SK-N-MC (cell line): ENCODE measurements at regions not wholly inside any gene's neighbourhood (a gene's known extent, or its start where the extent isn't known, plus 50 kb on each side); places are given as distances from the start of the nearest gene placed in this dataset.

ENCODE experiments used
- EZH2 ChIP-seq: fragments of 200-600 bp; sonication (generic); IDR thresholded peaks from one replicate; pipeline ENCODE4 v1.6.1; 2017; ENCODE audit warnings: antibody characterized with exemption
- FOXP2 ChIP-seq: optimal IDR thresholded peaks from 2 replicates; pipeline ENCODE3; 2011; ENCODE audit warnings: mild to moderate bottlenecking, moderate library complexity; ENCODE audit not compliant: insufficient read depth; ENCODE audit errors: extremely low read length, control extremely low read depth
- POLR2AphosphoS5 ChIP-seq: IDR thresholded peaks from 2 replicates; pipeline ENCODE4 v1.6.1; 2012; ENCODE audit warnings: mild to moderate bottlenecking, low read depth, low read length, borderline replicate concordance

DNA sequence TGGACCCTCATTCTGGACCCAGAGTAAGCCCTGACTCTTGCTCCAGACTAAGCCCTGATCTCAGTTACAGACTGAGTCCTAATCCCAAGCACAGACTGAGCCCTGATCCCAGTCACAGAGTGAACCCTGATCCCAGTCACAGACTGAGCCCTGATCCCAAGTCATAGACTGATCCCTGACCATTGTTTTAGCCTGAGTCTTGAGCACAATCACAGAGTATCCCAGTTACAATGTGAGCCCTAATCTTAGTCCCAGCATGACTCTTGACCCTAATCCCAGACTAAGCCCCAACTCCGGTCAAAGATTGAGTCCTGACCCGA is 240.6 kb downstream of the RBM19 start:
- no peak for TF ChIP-seq POLR2AphosphoS5
- TF ChIP-seq EZH2, result no peak
- no peak for TF ChIP-seq FOXP2
